Endothelial cell of umbilical vein (primary cell): ENCODE measurements at regions not wholly inside any gene's neighbourhood (a gene's known extent, or its start where the extent isn't known, plus 50 kb on each side); places are given as distances from the start of the nearest gene placed in this dataset.

ENCODE experiments used
- BruUV-seq: library from RNA; stranded (reverse); fragments of 400-500 nt; replicated peaks from 2 replicates; lab custom pipeline; 2021; lab: Mats Ljungman, UMichigan
- CTCF ChIA-PET: fragments of 300-600, 350-600 bp; sonication (Branson Sonifier 250); formaldehyde crosslinking; loops from one replicate; lab custom pipeline; 2021; ENCODE audit warnings: antibody characterized with exemption, inconsistent platforms; lab: Charles Lee
- POLR2A ChIA-PET: fragments of 300-600, 350-600 bp; sonication (Branson Sonifier 250); formaldehyde crosslinking; loops from one replicate; lab custom pipeline; 2021; ENCODE audit warnings: antibody characterized with exemption, inconsistent platforms; lab: Charles Lee
- DNase-seq: peaks from one replicate; pipeline ENCODE4 v3.0.0-alpha.2; 2011; ENCODE audit warnings: low read depth, low spot score
- FAIRE-seq: peaks from 2 replicates; lab custom pipeline; 2011; peaks lifted over from hg19 to GRCh38; lab: Jason Lieb, UNC
- H2AFZ ChIP-seq: 2 replicates; pipeline ENCODE4 v1.6.0; 2012; ENCODE audit warnings: low read depth, low read length, control low read depth, inconsistent platforms
- H3K27ac ChIP-seq: 2 replicates; pipeline ENCODE4 v1.5.1; 2011; ENCODE audit warnings: low read depth, mild to moderate bottlenecking, control low read depth, low read length, moderate library complexity; ENCODE audit not compliant: insufficient read depth
- H3K27me3 ChIP-seq, 2 experiments: 2 replicates each; pipeline versions ENCODE4 v1.6.0 to v1.6.1; 2011; ENCODE audit warnings: low read length in 2 of 2, mixed read lengths in 1 of 2; ENCODE audit not compliant: control insufficient read depth in 2 of 2, insufficient read depth in 2 of 2
- H3K36me3 ChIP-seq, 2 experiments: 2 replicates in 1 of 2; 3 replicates in 1 of 2; pipeline ENCODE4 v1.5.1; 2011; ENCODE audit warnings: low read length in 2 of 2, mild to moderate bottlenecking in 1 of 2, moderate library complexity in 1 of 2; ENCODE audit not compliant: control insufficient read depth in 2 of 2, insufficient read depth in 2 of 2; ENCODE audit errors: extremely low read depth in 1 of 2
- H3K4me1 ChIP-seq: 3 replicates; pipeline ENCODE4 v1.5.1; 2011; ENCODE audit warnings: mild to moderate bottlenecking, low read length; ENCODE audit not compliant: control insufficient read depth, insufficient read depth; ENCODE audit errors: extremely low read depth
- H3K4me2 ChIP-seq: 2 replicates; pipeline ENCODE4 v1.6.1; 2011; ENCODE audit warnings: low read length, control low read depth, mixed read lengths; ENCODE audit not compliant: insufficient read depth
- H3K4me3 ChIP-seq, 3 experiments: fragments of 200-600 bp in 1 of 3; sonication (generic), shearing (Covaris generic) in 1 of 3; replicated peaks in 1 of 3; 2 replicates each; pipeline ENCODE4 v1.5.1; 2011 to 2016; ENCODE audit warnings: control low read depth in 3 of 3, low read length in 3 of 3, mild to moderate bottlenecking in 2 of 3, inconsistent platforms in 1 of 3, low read depth in 1 of 3, moderate library complexity in 1 of 3; ENCODE audit not compliant: insufficient read depth in 1 of 3
- H3K79me2 ChIP-seq: 2 replicates; pipeline ENCODE4 v1.6.0; 2012; ENCODE audit warnings: low read length, inconsistent platforms; ENCODE audit not compliant: control insufficient read depth, insufficient read depth
- H3K9ac ChIP-seq: replicated peaks from 2 replicates; pipeline ENCODE3; 2011; ENCODE audit warnings: low read length, control low read depth; ENCODE audit not compliant: insufficient read depth; ENCODE audit errors: extremely low read depth
- H3K9me1 ChIP-seq: replicated peaks from 3 replicates; pipeline ENCODE4 v1.6.0; 2011; ENCODE audit warnings: mild to moderate bottlenecking, low read length; ENCODE audit not compliant: control insufficient read depth, insufficient read depth; ENCODE audit errors: extremely low read depth
- H3K9me3 ChIP-seq: replicated peaks from 2 replicates; pipeline ENCODE4 v1.5.1; 2012; ENCODE audit warnings: low read length, inconsistent platforms; ENCODE audit not compliant: control insufficient read depth, insufficient read depth
- H4K20me1 ChIP-seq: replicated peaks from 2 replicates; pipeline ENCODE3; 2011; ENCODE audit warnings: mild to moderate bottlenecking, low read length; ENCODE audit not compliant: control insufficient read depth, insufficient read depth; ENCODE audit errors: extremely low read depth
- EZH2 ChIP-seq: IDR thresholded peaks from 2 replicates; pipeline ENCODE4 v1.6.1; 2012; ENCODE audit warnings: borderline replicate concordance, low read depth, mild to moderate bottlenecking, moderate library complexity, low read length, inconsistent platforms; ENCODE audit not compliant: severe bottlenecking
- FOS ChIP-seq: IDR thresholded peaks from 2 replicates; pipeline ENCODE4 v1.6.1; 2011; ENCODE audit warnings: mild to moderate bottlenecking, low read length, moderate library complexity, borderline replicate concordance; ENCODE audit not compliant: insufficient read depth
- GATA2 ChIP-seq: IDR thresholded peaks from 2 replicates; pipeline ENCODE4 v1.7.0; 2011; ENCODE audit warnings: low read depth, mild to moderate bottlenecking, moderate library complexity, mixed read lengths, low read length; ENCODE audit not compliant: insufficient read length, insufficient read depth
- JUN ChIP-seq: IDR thresholded peaks from 2 replicates; pipeline ENCODE4 v1.6.1; 2011; ENCODE audit warnings: borderline replicate concordance, low read depth; ENCODE audit not compliant: insufficient read length, insufficient read depth
- MAX ChIP-seq: IDR thresholded peaks from 2 replicates; pipeline ENCODE4 v1.6.1; 2011; ENCODE audit not compliant: insufficient read depth, insufficient read length
- MYC ChIP-seq: IDR thresholded peaks from one replicate; pipeline ENCODE4 v1.6.1; 2011; ENCODE audit warnings: mild to moderate bottlenecking, low read depth, low read length
- POLR2A ChIP-seq: IDR thresholded peaks from 2 replicates; pipeline ENCODE4 v1.6.1; 2012; ENCODE audit warnings: low read depth, mild to moderate bottlenecking, control low read depth, low read length
- POLR2AphosphoS5 ChIP-seq: IDR thresholded peaks from 2 replicates; pipeline ENCODE4 v1.6.1; 2012; ENCODE audit warnings: low read depth, mild to moderate bottlenecking, control low read depth, low read length, moderate library complexity; ENCODE audit not compliant: insufficient read depth
- dilution Hi-C: fragments of 300-500 bp; cut with MboI; formaldehyde crosslinking; loops from one replicate; pipeline ENCODE4 v1.15.0; 2019; ENCODE audit warnings: low sequenced_read_pairs; ENCODE audit not compliant: extremely low pct_ligation_motif_present
- intact Hi-C: fragments of 100-400 bp; cut with micrococcal nuclease; formaldehyde crosslinking; loops from one replicate; pipeline ENCODE4 v1.10.0; 2022
- TF ChIP-seq, protein P1 (sequence below), 2 donors: IDR thresholded peaks; 1 replicate in 1 of 2; 2 replicates in 1 of 2; pipeline ENCODE4 v1.5.1; 2011; ENCODE audit warnings: low read length in 2 of 2, mild to moderate bottlenecking in 2 of 2, moderate library complexity in 2 of 2, control low read depth in 1 of 2, inconsistent platforms in 1 of 2, low read depth in 1 of 2; ENCODE audit not compliant: insufficient read depth in 1 of 2; ENCODE audit errors: extremely low read depth in 1 of 2

DNA sequence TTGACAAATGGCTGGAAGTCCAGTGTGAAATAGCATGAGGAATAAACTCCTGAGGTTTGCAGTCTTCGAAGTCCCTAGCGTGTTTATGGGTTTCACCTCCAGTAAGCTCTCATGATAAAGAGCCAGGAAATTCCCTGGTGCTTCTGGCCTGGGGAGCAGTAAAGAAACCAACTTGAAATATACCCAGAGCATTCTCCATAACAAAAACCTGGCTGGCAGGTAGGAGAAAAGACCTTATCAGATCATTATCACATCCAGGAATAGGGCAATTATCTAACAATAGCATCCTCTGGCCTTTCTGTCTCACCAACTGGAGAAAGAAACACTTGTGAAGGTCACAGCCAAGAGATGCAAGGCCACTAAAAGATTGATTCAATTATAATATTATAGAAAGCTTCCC is 513.6 kb upstream of the LRRTM4 start:
- Histone ChIP-seq H3K36me3 (no peaks in the 10 kb centered on the region), H3K9me3 (peaks cover 2% of the 10 kb centered on the region), H4K20me1 (no peaks in the 10 kb centered on the region), H3K9ac (no peak overlapping the region), H3K4me1 (no peaks in the 10 kb centered on the region), H3K27ac (no peak overlapping the region), H3K9me1 (no peaks in the 10 kb centered on the region), H3K4me3 (no peak overlapping the region), H2AFZ (no peak overlapping the region), H3K4me2 (no peak overlapping the region), H3K79me2 (no peaks in the 10 kb centered on the region), H3K27me3 (no peaks in the 10 kb centered on the region)
- intact Hi-C loops: loop anchor here (5.0 kb wide), 1 partner anchor 514 kb away; the partner anchor contains the start of gene LRRTM4
- dilution Hi-C loops: no loop called here
- FAIRE-seq (no peak), DNase-seq (no peak)
- ChIA-PET CTCF (no interaction called here), POLR2A (no interaction called here)
- TF ChIP-seq JUN (no peak), GATA2 (no peak), FOS (no peak), MYC (no peak), POLR2AphosphoS5 (no peak), MAX (no peak), POLR2A (no peak), EZH2 (no peak)
- TF ChIP-seq, protein P1, sequence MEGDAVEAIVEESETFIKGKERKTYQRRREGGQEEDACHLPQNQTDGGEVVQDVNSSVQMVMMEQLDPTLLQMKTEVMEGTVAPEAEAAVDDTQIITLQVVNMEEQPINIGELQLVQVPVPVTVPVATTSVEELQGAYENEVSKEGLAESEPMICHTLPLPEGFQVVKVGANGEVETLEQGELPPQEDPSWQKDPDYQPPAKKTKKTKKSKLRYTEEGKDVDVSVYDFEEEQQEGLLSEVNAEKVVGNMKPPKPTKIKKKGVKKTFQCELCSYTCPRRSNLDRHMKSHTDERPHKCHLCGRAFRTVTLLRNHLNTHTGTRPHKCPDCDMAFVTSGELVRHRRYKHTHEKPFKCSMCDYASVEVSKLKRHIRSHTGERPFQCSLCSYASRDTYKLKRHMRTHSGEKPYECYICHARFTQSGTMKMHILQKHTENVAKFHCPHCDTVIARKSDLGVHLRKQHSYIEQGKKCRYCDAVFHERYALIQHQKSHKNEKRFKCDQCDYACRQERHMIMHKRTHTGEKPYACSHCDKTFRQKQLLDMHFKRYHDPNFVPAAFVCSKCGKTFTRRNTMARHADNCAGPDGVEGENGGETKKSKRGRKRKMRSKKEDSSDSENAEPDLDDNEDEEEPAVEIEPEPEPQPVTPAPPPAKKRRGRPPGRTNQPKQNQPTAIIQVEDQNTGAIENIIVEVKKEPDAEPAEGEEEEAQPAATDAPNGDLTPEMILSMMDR (IDR thresholded peaks at IDR 0.05; ENCODE audit: extremely low read depth in 1 of 2, insufficient read depth in 1 of 2, low read depth in 1 of 2, low read length in 2 of 2): no peak
- BruUV-seq: no TSS peak
